Endothelial cell of umbilical vein (primary cell): ENCODE measurements at regions not wholly inside any gene's neighbourhood (a gene's known extent, or its start where the extent isn't known, plus 50 kb on each side); places are given as distances from the start of the nearest gene placed in this dataset.

ENCODE experiments used
- BruUV-seq: library from RNA; stranded (reverse); fragments of 400-500 nt; replicated peaks from 2 replicates; lab custom pipeline; 2021; lab: Mats Ljungman, UMichigan
- CTCF ChIA-PET: fragments of 300-600, 350-600 bp; sonication (Branson Sonifier 250); formaldehyde crosslinking; loops from one replicate; lab custom pipeline; 2021; ENCODE audit warnings: antibody characterized with exemption, inconsistent platforms; lab: Charles Lee
- POLR2A ChIA-PET: fragments of 300-600, 350-600 bp; sonication (Branson Sonifier 250); formaldehyde crosslinking; loops from one replicate; lab custom pipeline; 2021; ENCODE audit warnings: antibody characterized with exemption, inconsistent platforms; lab: Charles Lee
- DNase-seq: peaks from one replicate; pipeline ENCODE4 v3.0.0-alpha.2; 2011; ENCODE audit warnings: low read depth, low spot score
- FAIRE-seq: peaks from 2 replicates; lab custom pipeline; 2011; peaks lifted over from hg19 to GRCh38; lab: Jason Lieb, UNC
- H2AFZ ChIP-seq: 2 replicates; pipeline ENCODE4 v1.6.0; 2012; ENCODE audit warnings: low read depth, low read length, control low read depth, inconsistent platforms
- H3K27ac ChIP-seq: 2 replicates; pipeline ENCODE4 v1.5.1; 2011; ENCODE audit warnings: low read depth, mild to moderate bottlenecking, control low read depth, low read length, moderate library complexity; ENCODE audit not compliant: insufficient read depth
- H3K27me3 ChIP-seq, 2 experiments: 2 replicates each; pipeline versions ENCODE4 v1.6.0 to v1.6.1; 2011; ENCODE audit warnings: low read length in 2 of 2, mixed read lengths in 1 of 2; ENCODE audit not compliant: control insufficient read depth in 2 of 2, insufficient read depth in 2 of 2
- H3K36me3 ChIP-seq, 2 experiments: 2 replicates in 1 of 2; 3 replicates in 1 of 2; pipeline ENCODE4 v1.5.1; 2011; ENCODE audit warnings: low read length in 2 of 2, mild to moderate bottlenecking in 1 of 2, moderate library complexity in 1 of 2; ENCODE audit not compliant: control insufficient read depth in 2 of 2, insufficient read depth in 2 of 2; ENCODE audit errors: extremely low read depth in 1 of 2
- H3K4me1 ChIP-seq: 3 replicates; pipeline ENCODE4 v1.5.1; 2011; ENCODE audit warnings: mild to moderate bottlenecking, low read length; ENCODE audit not compliant: control insufficient read depth, insufficient read depth; ENCODE audit errors: extremely low read depth
- H3K4me2 ChIP-seq: 2 replicates; pipeline ENCODE4 v1.6.1; 2011; ENCODE audit warnings: low read length, control low read depth, mixed read lengths; ENCODE audit not compliant: insufficient read depth
- H3K4me3 ChIP-seq, 3 experiments: fragments of 200-600 bp in 1 of 3; sonication (generic), shearing (Covaris generic) in 1 of 3; replicated peaks in 1 of 3; 2 replicates each; pipeline ENCODE4 v1.5.1; 2011 to 2016; ENCODE audit warnings: control low read depth in 3 of 3, low read length in 3 of 3, mild to moderate bottlenecking in 2 of 3, inconsistent platforms in 1 of 3, low read depth in 1 of 3, moderate library complexity in 1 of 3; ENCODE audit not compliant: insufficient read depth in 1 of 3
- H3K79me2 ChIP-seq: 2 replicates; pipeline ENCODE4 v1.6.0; 2012; ENCODE audit warnings: low read length, inconsistent platforms; ENCODE audit not compliant: control insufficient read depth, insufficient read depth
- H3K9ac ChIP-seq: replicated peaks from 2 replicates; pipeline ENCODE3; 2011; ENCODE audit warnings: low read length, control low read depth; ENCODE audit not compliant: insufficient read depth; ENCODE audit errors: extremely low read depth
- H3K9me1 ChIP-seq: replicated peaks from 3 replicates; pipeline ENCODE4 v1.6.0; 2011; ENCODE audit warnings: mild to moderate bottlenecking, low read length; ENCODE audit not compliant: control insufficient read depth, insufficient read depth; ENCODE audit errors: extremely low read depth
- H3K9me3 ChIP-seq: replicated peaks from 2 replicates; pipeline ENCODE4 v1.5.1; 2012; ENCODE audit warnings: low read length, inconsistent platforms; ENCODE audit not compliant: control insufficient read depth, insufficient read depth
- H4K20me1 ChIP-seq: replicated peaks from 2 replicates; pipeline ENCODE3; 2011; ENCODE audit warnings: mild to moderate bottlenecking, low read length; ENCODE audit not compliant: control insufficient read depth, insufficient read depth; ENCODE audit errors: extremely low read depth
- EZH2 ChIP-seq: IDR thresholded peaks from 2 replicates; pipeline ENCODE4 v1.6.1; 2012; ENCODE audit warnings: borderline replicate concordance, low read depth, mild to moderate bottlenecking, moderate library complexity, low read length, inconsistent platforms; ENCODE audit not compliant: severe bottlenecking
- FOS ChIP-seq: IDR thresholded peaks from 2 replicates; pipeline ENCODE4 v1.6.1; 2011; ENCODE audit warnings: mild to moderate bottlenecking, low read length, moderate library complexity, borderline replicate concordance; ENCODE audit not compliant: insufficient read depth
- GATA2 ChIP-seq: IDR thresholded peaks from 2 replicates; pipeline ENCODE4 v1.7.0; 2011; ENCODE audit warnings: low read depth, mild to moderate bottlenecking, moderate library complexity, mixed read lengths, low read length; ENCODE audit not compliant: insufficient read length, insufficient read depth
- JUN ChIP-seq: IDR thresholded peaks from 2 replicates; pipeline ENCODE4 v1.6.1; 2011; ENCODE audit warnings: borderline replicate concordance, low read depth; ENCODE audit not compliant: insufficient read length, insufficient read depth
- MYC ChIP-seq: IDR thresholded peaks from one replicate; pipeline ENCODE4 v1.6.1; 2011; ENCODE audit warnings: mild to moderate bottlenecking, low read depth, low read length
- POLR2A ChIP-seq: IDR thresholded peaks from 2 replicates; pipeline ENCODE4 v1.6.1; 2012; ENCODE audit warnings: low read depth, mild to moderate bottlenecking, control low read depth, low read length
- POLR2AphosphoS5 ChIP-seq: IDR thresholded peaks from 2 replicates; pipeline ENCODE4 v1.6.1; 2012; ENCODE audit warnings: low read depth, mild to moderate bottlenecking, control low read depth, low read length, moderate library complexity; ENCODE audit not compliant: insufficient read depth
- dilution Hi-C: fragments of 300-500 bp; cut with MboI; formaldehyde crosslinking; loops from one replicate; pipeline ENCODE4 v1.15.0; 2019; ENCODE audit warnings: low sequenced_read_pairs; ENCODE audit not compliant: extremely low pct_ligation_motif_present
- intact Hi-C: fragments of 100-400 bp; cut with micrococcal nuclease; formaldehyde crosslinking; loops from one replicate; pipeline ENCODE4 v1.10.0; 2022
- TF ChIP-seq, protein P1 (sequence below): IDR thresholded peaks from 2 replicates; pipeline ENCODE4 v1.6.1; 2011; ENCODE audit not compliant: insufficient read depth, insufficient read length
- TF ChIP-seq, protein P2 (sequence below), 2 donors: IDR thresholded peaks; 1 replicate in 1 of 2; 2 replicates in 1 of 2; pipeline ENCODE4 v1.5.1; 2011; ENCODE audit warnings: low read length in 2 of 2, mild to moderate bottlenecking in 2 of 2, moderate library complexity in 2 of 2, control low read depth in 1 of 2, inconsistent platforms in 1 of 2, low read depth in 1 of 2; ENCODE audit not compliant: insufficient read depth in 1 of 2; ENCODE audit errors: extremely low read depth in 1 of 2

DNA sequence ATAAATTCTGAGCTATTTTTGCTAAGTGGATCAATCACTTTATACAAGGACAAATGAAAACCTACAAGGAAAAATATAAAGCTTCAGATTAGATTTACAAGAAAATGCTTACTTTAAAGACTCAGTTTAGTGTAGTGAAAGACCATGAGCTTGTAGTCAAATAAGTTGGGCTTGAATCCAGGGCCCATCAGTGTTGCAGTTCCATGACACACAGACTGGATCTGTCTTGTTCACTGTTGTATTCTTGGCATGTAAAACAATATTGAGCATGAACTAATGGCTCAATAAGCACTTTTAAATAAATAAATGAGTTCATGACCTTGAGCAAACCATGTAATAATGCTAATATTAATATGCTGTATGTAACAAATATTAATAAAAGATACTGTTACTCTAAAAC is 164.6 kb upstream of the KCND2 start:
- DNase-seq: no peak
- POLR2A ChIA-PET: no interaction called here
- CTCF ChIA-PET: no interaction called here
- Histone ChIP-seq H3K4me3 (no peak overlapping the region), H2AFZ (no peak overlapping the region), H3K9me1 (no peaks in the 10 kb centered on the region), H3K79me2 (no peaks in the 10 kb centered on the region), H4K20me1 (no peaks in the 10 kb centered on the region), H3K27me3 (no peaks in the 10 kb centered on the region), H3K36me3 (no peaks in the 10 kb centered on the region), H3K27ac (no peak overlapping the region), H3K9me3 (no peaks in the 10 kb centered on the region), H3K9ac (no peak overlapping the region), H3K4me2 (no peak overlapping the region), H3K4me1 (no peaks in the 10 kb centered on the region)
- TF ChIP-seq EZH2 (no peak), MYC (no peak), POLR2A (no peak), POLR2AphosphoS5 (no peak), GATA2 (no peak), JUN (no peak), FOS (no peak)
- TF ChIP-seq, protein P1, sequence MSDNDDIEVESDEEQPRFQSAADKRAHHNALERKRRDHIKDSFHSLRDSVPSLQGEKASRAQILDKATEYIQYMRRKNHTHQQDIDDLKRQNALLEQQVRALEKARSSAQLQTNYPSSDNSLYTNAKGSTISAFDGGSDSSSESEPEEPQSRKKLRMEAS: no peak
- TF ChIP-seq, protein P2, sequence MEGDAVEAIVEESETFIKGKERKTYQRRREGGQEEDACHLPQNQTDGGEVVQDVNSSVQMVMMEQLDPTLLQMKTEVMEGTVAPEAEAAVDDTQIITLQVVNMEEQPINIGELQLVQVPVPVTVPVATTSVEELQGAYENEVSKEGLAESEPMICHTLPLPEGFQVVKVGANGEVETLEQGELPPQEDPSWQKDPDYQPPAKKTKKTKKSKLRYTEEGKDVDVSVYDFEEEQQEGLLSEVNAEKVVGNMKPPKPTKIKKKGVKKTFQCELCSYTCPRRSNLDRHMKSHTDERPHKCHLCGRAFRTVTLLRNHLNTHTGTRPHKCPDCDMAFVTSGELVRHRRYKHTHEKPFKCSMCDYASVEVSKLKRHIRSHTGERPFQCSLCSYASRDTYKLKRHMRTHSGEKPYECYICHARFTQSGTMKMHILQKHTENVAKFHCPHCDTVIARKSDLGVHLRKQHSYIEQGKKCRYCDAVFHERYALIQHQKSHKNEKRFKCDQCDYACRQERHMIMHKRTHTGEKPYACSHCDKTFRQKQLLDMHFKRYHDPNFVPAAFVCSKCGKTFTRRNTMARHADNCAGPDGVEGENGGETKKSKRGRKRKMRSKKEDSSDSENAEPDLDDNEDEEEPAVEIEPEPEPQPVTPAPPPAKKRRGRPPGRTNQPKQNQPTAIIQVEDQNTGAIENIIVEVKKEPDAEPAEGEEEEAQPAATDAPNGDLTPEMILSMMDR (IDR thresholded peaks at IDR 0.05; ENCODE audit: extremely low read depth in 1 of 2, insufficient read depth in 1 of 2, low read depth in 1 of 2, low read length in 2 of 2): no peak
- no TSS peak for BruUV-seq
- dilution Hi-C loops: no loop called here
- intact Hi-C loops: no loop called here
- FAIRE-seq: no peak
